Upper lobe of left lung (tissue), 6 donors: ENCODE measurements at regions not wholly inside any gene's neighbourhood (a gene's known extent, or its start where the extent isn't known, plus 50 kb on each side); places are given as distances from the start of the nearest gene placed in this dataset.

Experiments used
- ATAC-seq, 2 donors: fragments of 200-7000 bp; cut with Tn5 transposase; one replicate each; pipeline ENCODE4 v1.9.1; 2022; ENCODE audit warnings: mild to moderate bottlenecking in 2 of 2, moderate library complexity in 2 of 2; ENCODE audit not compliant: low FRiP score in 2 of 2
- DNase-seq, 2 donors: peaks; one replicate each; pipeline ENCODE4 v3.0.0-alpha.2; 2019 to 2020
- H3K27ac ChIP-seq, 4 donors: fragments of 200-600 bp; sonication (generic); one replicate each; pipeline ENCODE4 v1.5.1; 2016 to 2019
- H3K27me3 ChIP-seq, 4 donors: fragments of 200-600 bp; sonication (generic); one replicate each; pipeline ENCODE4 v1.5.1; 2017 to 2019
- H3K36me3 ChIP-seq, 4 donors: fragments of 200-600 bp; sonication (generic); one replicate each; pipeline ENCODE4 v1.5.1; 2016 to 2019
- H3K4me1 ChIP-seq, 4 donors: fragments of 200-600 bp; sonication (generic); one replicate each; pipeline ENCODE4 v1.5.1; 2018 to 2019
- H3K4me3 ChIP-seq, 4 donors: fragments of 200-600 bp; sonication (generic); one replicate each; pipeline ENCODE4 v1.5.1; 2017 to 2019; ENCODE audit warnings: mild to moderate bottlenecking in 2 of 4, moderate library complexity in 1 of 4
- H3K9me3 ChIP-seq, 4 donors: fragments of 200-600 bp; sonication (generic); one replicate each; pipeline ENCODE4 v1.5.1; 2018 to 2019
- CTCF ChIP-seq, 6 experiments: fragments of 450-650 bp in 4 of 6; fragments of 200-600 bp in 2 of 6; sonication (generic) in 2 of 6; IDR thresholded peaks; one replicate each; pipeline ENCODE4 v1.5.1; 2016 to 2019; ENCODE audit warnings: antibody characterized with exemption in 6 of 6
- EP300 ChIP-seq, 4 donors: sonication (generic); formaldehyde crosslinking; IDR thresholded peaks; one replicate each; pipeline ENCODE4 v1.5.1; 2017; ENCODE audit warnings: antibody characterized with exemption in 4 of 4, control low read depth in 2 of 4
- POLR2A ChIP-seq, 4 donors: fragments of 450-650 bp; IDR thresholded peaks; one replicate each; pipeline ENCODE4 v1.5.1; 2016 to 2017; ENCODE audit warnings: antibody characterized with exemption in 4 of 4, mild to moderate bottlenecking in 2 of 4
- POLR2AphosphoS5 ChIP-seq, 2 donors: sonication (generic); formaldehyde crosslinking; IDR thresholded peaks; one replicate each; pipeline ENCODE4 v1.5.1; 2017; ENCODE audit warnings: antibody characterized with exemption in 2 of 2
- WGBS, 2 donors: methylation state at CpG; one replicate each; pipeline ENCODE4 v1.1.5; 2017 to 2018; 5-methylcytosine and 5-hydroxymethylcytosine counted together
- donor health status: DM: no; HTN: no; CAD: no; lungs with moderate emphysema.
- donor health status: DM: no; HTN: yes; CAD: no; lungs with severe emphysema.

- no peak for TF ChIP-seq EP300 (IDR thresholded peaks at IDR 0.05)
- no peak for TF ChIP-seq POLR2A (IDR thresholded peaks at IDR 0.05)
- TF ChIP-seq CTCF (IDR thresholded peaks at IDR 0.05), result no peak
- TF ChIP-seq POLR2AphosphoS5 (IDR thresholded peaks at IDR 0.05), result no peak
- ATAC-seq, result no peak
- no peaks in the 10 kb centered on the region for H3K4me1 ChIP-seq
- H3K27me3 ChIP-seq, result no peaks in the 10 kb centered on the region
- H3K27ac ChIP-seq, result no peak overlapping the region
- H3K36me3 ChIP-seq, result no peaks in the 10 kb centered on the region
- 74 to 83% methylated on average over 4 of the region's 4 CpGs for WGBS, 2 donors
- no peak overlapping the region for H3K4me3 ChIP-seq
- no peaks in the 10 kb centered on the region for H3K9me3 ChIP-seq
- no peak for DNase-seq
Measured at GRCh38 chr2:66031236-66031635, 403.7 kb upstream of the MEIS1 start.

DNA sequence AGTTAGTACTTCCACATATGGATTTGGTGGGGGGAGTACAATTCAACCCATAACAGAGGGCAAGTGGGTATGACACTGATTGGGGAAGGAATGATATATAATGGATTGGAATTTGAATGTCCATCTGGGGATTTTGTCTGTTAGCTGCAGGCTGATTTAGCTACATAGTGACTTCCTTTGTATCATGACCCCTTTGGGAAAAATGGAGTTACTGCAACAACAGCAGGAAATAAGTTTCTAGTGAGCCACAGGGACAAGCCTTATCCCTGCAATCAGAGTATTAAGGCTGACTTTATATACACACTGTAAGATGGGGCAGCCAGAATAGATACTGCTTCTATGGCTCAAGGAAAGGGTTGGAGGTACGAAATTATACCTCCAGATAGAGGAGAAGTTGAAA lies 404.4 kb upstream of the MEIS1 start:
- H3K27ac ChIP-seq, result no peak overlapping the region
- no peaks in the 10 kb centered on the region for H3K27me3 ChIP-seq
- H3K9me3 ChIP-seq, result no peaks in the 10 kb centered on the region
- H3K36me3 ChIP-seq, result no peaks in the 10 kb centered on the region
- DNase-seq (no peak), ATAC-seq (no peak)
- H3K4me1 ChIP-seq, result no peaks in the 10 kb centered on the region
- WGBS, 2 donors, result 72 to 82% methylated on average over 1 of the region's 1 CpG
- no peak overlapping the region for H3K4me3 ChIP-seq
- TF ChIP-seq EP300 (IDR thresholded peaks at IDR 0.05) (no peak), CTCF (IDR thresholded peaks at IDR 0.05) (peak in 1 of 6 experiments; percentile 9), POLR2AphosphoS5 (IDR thresholded peaks at IDR 0.05) (no peak), POLR2A (IDR thresholded peaks at IDR 0.05) (no peak)

DNA sequence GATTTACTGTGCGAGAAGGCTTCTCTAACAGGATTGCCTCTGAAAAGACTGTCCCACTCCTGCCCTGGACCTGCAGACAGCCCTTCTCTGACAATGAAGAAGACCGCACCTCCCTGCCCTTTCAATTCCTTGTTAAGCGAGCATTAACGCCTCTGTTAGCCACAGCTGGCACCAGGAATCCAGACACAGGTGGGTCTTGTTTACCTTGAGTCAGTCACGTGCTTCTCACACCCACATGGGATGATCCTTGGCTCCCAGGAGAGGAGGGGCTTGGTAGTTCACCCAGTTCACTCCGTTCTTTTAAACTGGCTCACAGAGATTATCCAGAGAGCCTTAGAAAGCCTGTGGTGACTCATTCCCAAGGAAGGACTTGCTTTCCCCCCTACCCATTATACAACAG lies 410.5 kb upstream of the MEIS1 start:
- TF ChIP-seq CTCF (IDR thresholded peaks at IDR 0.05) (no peak), POLR2A (IDR thresholded peaks at IDR 0.05) (no peak), POLR2AphosphoS5 (IDR thresholded peaks at IDR 0.05) (no peak), EP300 (IDR thresholded peaks at IDR 0.05) (no peak)
- no peak overlapping the region for H3K27ac ChIP-seq
- H3K4me1 ChIP-seq, result no peaks in the 10 kb centered on the region
- ATAC-seq (peak in 1 of 2 donors; percentile 42), DNase-seq (no peak)
- no peaks in the 10 kb centered on the region for H3K27me3 ChIP-seq
- no peaks in the 10 kb centered on the region for H3K36me3 ChIP-seq
- H3K9me3 ChIP-seq, result no peaks in the 10 kb centered on the region
- H3K4me3 ChIP-seq, result no peak overlapping the region
- 44 to 51% methylated on average over 6 of the region's 6 CpGs for whole genome bisulfite sequencing, 2 donors

DNA sequence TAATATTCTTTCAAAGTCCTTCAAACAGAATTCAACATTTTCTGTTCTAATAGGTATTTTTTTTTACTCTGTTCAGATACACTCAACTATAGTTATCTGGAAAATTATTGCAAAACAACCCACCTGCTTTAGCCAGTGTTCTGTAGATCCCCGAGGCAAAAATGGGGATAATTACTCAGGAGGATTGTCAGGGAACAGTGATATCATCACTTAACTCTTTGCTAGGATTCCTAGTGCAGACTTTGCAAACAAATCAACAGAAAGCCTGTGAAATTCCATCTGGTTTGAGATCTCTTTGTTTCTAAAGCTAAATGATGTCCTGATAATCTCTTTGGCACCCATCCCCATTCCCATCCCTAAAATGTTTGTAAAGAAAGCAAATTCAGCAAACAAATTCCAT lies 413.6 kb upstream of the MEIS1 start:
- H3K27me3 ChIP-seq, result no peaks in the 10 kb centered on the region
- no peak overlapping the region for H3K4me3 ChIP-seq
- DNase-seq (no peak), ATAC-seq (no peak)
- peaks cover 0 to 7% (median 0%) of the 10 kb centered on the region in 4 donors for H3K4me1 ChIP-seq
- no peak overlapping the region for H3K27ac ChIP-seq
- no peak for TF ChIP-seq POLR2AphosphoS5 (IDR thresholded peaks at IDR 0.05)
- no peaks in the 10 kb centered on the region for H3K36me3 ChIP-seq
- no peaks in the 10 kb centered on the region for H3K9me3 ChIP-seq
- WGBS, 2 donors, result 22 to 31% methylated on average over 1 of the region's 1 CpG

GRCh38 chr2:66017763-66018162 lies 417.2 kb upstream of the MEIS1 start:
- Histone ChIP-seq H3K4me1 (peaks cover 0 to 7% (median 0%) of the 10 kb centered on the region in 4 donors), H3K9me3 (no peaks in the 10 kb centered on the region), H3K27me3 (no peaks in the 10 kb centered on the region), H3K27ac (no peak overlapping the region), H3K36me3 (no peaks in the 10 kb centered on the region), H3K4me3 (no peak overlapping the region)
- ATAC-seq (peak in 1 of 2 donors; percentile 84), DNase-seq (peak in 1 of 2 donors; percentile 40)
- no peak for TF ChIP-seq EP300 (IDR thresholded peaks at IDR 0.05)
- TF ChIP-seq CTCF (IDR thresholded peaks at IDR 0.05), result no peak
- no peak for TF ChIP-seq POLR2AphosphoS5 (IDR thresholded peaks at IDR 0.05)
- TF ChIP-seq POLR2A (IDR thresholded peaks at IDR 0.05), result no peak
- 63 to 90% methylated on average over 2 of the region's 2 CpGs for WGBS, 2 donors
